ENCODE measurements at regions not wholly inside any gene's neighbourhood (a gene's known extent, or its start where the extent isn't known, plus 50 kb on each side); places are given as distances from the start of the nearest gene placed in this dataset.
"Not testable (repeated sequence)": the region's sequence is repeated elsewhere in the genome, so short reads cannot be mapped to it uniquely, and the experiment has no call there.

DNA sequence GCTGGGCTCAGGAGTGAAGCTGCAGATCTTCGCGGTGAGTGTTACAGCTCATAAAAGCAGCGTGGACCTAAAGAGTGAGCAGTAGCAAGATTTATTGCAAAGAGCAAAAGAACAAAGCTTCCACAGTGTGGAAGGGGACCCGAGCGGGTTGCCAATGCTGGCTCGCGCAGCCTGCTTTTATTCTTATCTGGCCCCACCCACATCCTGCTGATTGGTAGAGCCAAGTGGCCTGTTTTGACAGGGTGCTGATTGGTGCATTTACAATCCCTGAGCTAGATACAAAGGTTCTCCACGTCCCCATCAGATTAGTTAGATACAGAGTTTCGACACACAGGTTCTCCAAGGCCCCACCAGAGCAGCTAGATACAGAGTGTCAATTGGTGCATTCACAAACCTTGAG is 77.6 kb upstream of the RPRML start:
- not testable (repeated sequence) for TF ChIP-seq ZNF232 (CRISPR knock-in tag; IDR thresholded peaks at IDR 0.05); JAZF1 (CRISPR knock-in tag; IDR thresholded peaks at IDR 0.05); ZNF671 (CRISPR knock-in tag; IDR thresholded peaks at IDR 0.05); NR3C1 (CRISPR knock-in tag; conservative IDR thresholded peaks at IDR 0.05; ENCODE audit: low read depth); NR2C2 (CRISPR knock-in tag; IDR thresholded peaks at IDR 0.05); MXD4 (CRISPR knock-in tag; IDR thresholded peaks at IDR 0.05; ENCODE audit: borderline replicate concordance); ESRRA (CRISPR knock-in tag; IDR thresholded peaks at IDR 0.05; ENCODE audit: borderline replicate concordance); FOXJ3 (CRISPR knock-in tag; IDR thresholded peaks at IDR 0.05; ENCODE audit: borderline replicate concordance)
- TF ChIP-seq, protein P1, sequence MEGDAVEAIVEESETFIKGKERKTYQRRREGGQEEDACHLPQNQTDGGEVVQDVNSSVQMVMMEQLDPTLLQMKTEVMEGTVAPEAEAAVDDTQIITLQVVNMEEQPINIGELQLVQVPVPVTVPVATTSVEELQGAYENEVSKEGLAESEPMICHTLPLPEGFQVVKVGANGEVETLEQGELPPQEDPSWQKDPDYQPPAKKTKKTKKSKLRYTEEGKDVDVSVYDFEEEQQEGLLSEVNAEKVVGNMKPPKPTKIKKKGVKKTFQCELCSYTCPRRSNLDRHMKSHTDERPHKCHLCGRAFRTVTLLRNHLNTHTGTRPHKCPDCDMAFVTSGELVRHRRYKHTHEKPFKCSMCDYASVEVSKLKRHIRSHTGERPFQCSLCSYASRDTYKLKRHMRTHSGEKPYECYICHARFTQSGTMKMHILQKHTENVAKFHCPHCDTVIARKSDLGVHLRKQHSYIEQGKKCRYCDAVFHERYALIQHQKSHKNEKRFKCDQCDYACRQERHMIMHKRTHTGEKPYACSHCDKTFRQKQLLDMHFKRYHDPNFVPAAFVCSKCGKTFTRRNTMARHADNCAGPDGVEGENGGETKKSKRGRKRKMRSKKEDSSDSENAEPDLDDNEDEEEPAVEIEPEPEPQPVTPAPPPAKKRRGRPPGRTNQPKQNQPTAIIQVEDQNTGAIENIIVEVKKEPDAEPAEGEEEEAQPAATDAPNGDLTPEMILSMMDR (IDR thresholded peaks at IDR 0.05) = not testable (repeated sequence)
- TF ChIP-seq, protein P2, sequence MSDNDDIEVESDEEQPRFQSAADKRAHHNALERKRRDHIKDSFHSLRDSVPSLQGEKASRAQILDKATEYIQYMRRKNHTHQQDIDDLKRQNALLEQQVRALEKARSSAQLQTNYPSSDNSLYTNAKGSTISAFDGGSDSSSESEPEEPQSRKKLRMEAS (CRISPR knock-in tag; IDR thresholded peaks at IDR 0.05) = not testable (repeated sequence)
- TF ChIP-seq, protein P3, sequence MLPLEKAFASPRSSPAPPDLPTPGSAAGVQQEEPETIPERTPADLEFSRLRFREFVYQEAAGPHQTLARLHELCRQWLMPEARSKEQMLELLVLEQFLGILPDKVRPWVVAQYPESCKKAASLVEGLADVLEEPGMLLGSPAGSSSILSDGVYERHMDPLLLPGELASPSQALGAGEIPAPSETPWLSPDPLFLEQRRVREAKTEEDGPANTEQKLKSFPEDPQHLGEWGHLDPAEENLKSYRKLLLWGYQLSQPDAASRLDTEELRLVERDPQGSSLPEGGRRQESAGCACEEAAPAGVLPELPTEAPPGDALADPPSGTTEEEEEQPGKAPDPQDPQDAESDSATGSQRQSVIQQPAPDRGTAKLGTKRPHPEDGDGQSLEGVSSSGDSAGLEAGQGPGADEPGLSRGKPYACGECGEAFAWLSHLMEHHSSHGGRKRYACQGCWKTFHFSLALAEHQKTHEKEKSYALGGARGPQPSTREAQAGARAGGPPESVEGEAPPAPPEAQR (CRISPR knock-in tag; IDR thresholded peaks at IDR 0.05) = not testable (repeated sequence)
- TF ChIP-seq, protein P4, sequence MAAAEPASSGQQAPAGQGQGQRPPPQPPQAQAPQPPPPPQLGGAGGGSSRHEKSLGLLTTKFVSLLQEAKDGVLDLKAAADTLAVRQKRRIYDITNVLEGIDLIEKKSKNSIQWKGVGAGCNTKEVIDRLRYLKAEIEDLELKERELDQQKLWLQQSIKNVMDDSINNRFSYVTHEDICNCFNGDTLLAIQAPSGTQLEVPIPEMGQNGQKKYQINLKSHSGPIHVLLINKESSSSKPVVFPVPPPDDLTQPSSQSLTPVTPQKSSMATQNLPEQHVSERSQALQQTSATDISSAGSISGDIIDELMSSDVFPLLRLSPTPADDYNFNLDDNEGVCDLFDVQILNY (CRISPR knock-in tag; IDR thresholded peaks at IDR 0.05) = not testable (repeated sequence)

Measured in WTC11 (cell line).